HG03469 (cell line): ENCODE measurements at regions not wholly inside any gene's neighbourhood (a gene's known extent, or its start where the extent isn't known, plus 50 kb on each side); places are given as distances from the start of the nearest gene placed in this dataset.

Source experiments
- ATAC-seq: cut with Tn5 transposase; IDR thresholded peaks from one replicate; pipeline ENCODE4 v1.9.1; 2021; ENCODE audit warnings: mild to moderate bottlenecking, moderate library complexity, moderate number of reproducible peaks; ENCODE audit not compliant: unreplicated experiment

DNA sequence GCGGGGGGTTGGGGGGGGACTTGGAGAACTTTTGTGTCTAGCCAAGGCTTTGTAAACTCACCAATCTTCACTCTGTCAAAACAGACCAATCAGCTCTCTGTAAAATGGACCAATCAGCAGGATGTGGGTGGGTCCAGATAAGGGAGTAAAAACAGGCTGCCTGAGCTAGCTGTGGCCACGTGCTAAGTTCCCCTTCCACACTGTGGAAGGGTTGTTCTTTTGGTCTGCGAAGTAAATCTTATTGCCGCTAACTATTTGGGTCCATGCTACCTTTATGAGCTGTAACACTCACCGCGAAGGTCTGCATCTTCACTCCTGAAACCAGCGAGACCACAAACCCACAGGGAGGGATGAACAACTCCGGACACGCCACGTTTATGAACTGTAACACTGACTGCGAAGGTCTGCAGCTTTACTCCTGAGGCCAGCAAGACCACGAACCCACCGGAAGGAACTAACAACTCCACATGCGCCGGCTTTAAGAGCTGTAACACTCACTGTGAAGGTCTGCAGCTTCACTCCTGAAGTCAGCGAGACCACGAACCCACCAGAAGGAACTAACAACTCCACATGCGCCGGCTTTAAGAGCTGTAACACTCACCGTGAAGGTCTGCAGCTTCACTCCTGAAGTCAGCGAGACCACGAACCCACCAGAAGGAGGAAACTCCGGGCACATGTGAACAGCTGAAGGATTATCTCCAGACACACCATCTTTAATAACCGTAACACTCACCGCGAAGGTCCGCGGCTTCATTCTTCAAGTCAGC, 186.6 kb downstream of the ID4 start:
- ATAC-seq: peak; percentile 78

DNA sequence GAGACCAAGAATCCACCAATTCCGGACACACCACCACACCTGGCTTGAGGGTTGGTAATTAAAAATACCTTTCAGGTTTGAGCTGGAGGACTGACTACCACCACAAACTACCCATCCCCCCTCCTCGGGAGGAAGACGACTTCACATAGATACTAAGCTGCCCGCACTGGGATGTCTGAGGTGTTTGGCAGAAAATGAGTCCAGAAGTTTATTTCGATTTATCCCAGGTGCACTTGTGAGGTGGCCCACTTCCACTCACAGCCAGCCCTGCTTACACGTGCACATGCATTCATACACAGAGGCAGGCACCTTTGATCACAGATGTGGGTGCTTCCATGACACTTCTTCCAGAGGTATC, 187.1 kb downstream of the ID4 start:
- no peak for ATAC-seq

DNA sequence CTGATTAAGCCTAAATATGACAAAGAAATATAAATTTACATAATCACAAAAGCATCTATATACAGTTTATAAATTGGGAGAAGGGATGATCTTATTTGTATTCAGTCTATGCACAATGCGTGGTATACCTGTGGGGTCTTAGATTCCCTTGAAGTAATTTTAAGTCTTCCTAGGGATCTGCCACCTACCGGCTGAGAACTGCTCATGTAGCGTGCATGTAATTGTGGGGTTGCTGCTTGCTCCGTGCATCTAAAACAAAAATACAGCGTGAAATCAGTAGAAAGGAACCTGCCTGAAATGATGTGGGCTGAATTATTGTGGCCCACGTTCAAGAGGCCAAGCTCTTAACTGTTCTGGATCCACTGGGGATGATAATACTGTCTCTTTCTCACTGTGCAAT, 187.3 kb downstream of the MBOAT1 start:
- ATAC-seq: no peak

DNA sequence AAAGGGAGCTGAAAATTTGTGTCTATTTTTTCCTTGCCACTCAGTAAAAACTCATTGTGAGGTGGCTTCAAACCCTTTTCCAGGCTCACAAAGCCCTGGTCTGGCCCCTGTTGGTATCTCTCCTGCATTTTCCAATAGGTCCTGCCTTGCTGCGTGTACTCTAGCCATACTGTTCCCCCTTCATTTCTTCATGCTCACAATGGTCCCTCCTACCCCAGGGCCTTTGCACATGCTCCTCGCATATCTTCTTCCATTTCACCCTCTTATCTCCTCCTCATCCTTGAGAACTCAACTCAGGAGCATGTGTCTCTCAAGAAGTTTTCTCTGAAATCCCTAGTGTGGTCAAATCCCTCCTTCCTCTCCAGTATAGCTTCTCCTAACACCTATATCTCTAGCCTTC, 186.6 kb downstream of the MBOAT1 start:
- no peak for ATAC-seq

DNA sequence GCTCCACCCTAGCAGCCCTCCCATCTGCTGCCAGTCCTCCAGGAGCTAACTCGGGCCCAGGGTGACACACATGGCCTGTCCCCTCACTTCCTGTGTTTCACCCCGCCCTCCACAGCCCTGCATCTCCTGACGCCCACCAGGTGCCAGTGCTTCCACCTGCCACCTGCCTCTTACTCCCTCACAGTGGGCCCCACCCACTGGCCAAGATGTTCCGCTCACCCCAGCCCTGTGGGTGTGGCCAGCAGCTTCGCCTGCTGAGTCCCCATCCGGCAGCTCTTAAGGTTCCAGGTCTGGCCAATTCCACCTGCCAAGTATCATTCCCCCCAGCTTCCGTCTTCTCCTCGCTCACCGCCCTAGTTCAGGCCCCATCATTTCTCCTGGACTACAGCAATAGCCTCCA, 184.1 kb downstream of the MBOAT1 start:
- ATAC-seq: no peak

DNA sequence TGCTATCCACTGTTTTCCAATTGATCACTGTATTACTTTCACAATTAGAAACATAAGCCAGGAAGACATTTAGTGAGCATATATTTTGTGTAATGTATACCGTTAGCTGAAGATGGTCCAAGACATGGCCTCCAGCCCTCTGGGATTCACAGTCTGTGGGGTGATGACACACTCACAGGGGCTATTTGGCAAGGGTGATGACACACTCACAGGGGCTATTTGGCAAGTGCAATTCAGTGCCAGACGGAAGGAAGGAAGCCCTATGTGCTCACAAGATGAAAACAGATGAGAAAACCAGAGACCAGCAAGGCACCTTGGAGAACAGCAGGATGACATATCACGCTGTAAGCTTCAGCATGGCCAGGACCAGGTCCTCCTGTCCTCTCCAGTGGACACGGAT, 183.7 kb downstream of the MBOAT1 start:
- no peak for ATAC-seq

DNA sequence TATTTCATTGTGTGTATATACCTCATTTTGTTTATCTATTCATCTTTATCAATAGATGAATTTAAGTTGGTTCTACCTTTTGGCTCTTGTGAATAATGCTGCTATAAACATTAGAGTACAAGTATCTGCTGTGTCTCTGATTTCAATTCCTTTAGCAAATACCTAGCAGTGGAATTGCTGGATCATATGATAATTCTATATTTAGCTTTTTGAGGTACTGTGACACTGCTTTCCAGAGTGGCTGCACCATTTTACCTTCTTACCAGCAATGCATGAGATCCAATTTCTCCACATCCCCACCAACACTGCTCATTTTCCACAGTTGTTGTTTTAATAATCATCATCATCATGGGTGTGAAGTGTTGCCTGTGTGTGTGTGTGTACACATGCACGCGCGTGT, 182.3 kb downstream of the MBOAT1 start:
- no peak for ATAC-seq

DNA sequence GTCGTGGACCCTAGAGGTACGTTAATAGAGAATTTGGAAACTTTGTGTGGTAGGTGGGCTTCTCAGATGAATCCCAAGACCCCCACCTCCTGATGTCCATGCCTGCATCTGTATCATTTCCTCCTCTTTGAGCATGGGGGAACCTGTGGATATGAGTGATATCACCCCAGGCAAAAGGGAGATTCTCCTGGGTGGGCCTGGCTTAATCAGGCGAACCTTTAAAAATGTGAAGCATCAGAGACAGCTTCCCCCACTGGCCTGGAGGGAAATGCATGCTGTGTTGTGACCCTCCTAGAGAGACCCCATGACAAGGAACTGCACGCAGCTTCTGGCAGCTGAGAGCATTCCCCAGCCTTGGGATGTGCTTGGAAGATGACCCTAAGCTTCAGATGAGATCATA, 180.9 kb downstream of the MBOAT1 start:
- no peak for ATAC-seq

DNA sequence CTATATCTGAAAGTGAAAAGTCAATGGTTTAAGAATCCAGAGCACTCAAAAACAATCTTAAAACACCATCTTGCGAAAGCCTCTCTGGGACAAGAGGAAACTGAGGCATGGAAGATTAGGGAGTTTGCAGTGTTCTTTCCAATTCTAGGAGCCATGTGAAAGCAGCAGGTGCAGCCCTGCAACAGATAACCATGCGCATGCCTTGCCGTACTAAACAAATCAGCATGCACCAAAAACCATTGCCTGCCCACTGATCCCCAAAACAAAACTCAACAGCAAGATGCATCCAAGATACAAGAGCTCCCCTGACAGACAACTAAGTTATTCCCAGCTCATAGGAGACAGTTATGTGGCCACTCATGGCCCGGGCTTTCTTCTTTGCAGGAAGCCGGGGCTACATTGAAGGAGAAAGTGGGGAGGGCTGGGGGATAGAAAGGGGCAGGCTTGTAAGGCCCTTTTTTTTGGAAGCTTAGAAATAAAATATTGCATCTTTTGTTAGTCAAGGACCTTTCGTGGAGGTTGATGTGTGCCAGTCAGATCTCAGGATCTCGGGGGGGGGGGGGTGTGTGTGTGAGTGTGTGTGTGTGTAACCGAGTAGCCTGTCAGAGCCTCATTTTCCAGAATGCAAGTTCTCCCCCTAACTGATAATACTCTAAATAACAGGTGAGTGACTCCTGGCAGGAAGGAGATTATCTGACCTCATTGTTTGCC, 178.4 kb downstream of the MBOAT1 start:
- ATAC-seq: no peak

DNA sequence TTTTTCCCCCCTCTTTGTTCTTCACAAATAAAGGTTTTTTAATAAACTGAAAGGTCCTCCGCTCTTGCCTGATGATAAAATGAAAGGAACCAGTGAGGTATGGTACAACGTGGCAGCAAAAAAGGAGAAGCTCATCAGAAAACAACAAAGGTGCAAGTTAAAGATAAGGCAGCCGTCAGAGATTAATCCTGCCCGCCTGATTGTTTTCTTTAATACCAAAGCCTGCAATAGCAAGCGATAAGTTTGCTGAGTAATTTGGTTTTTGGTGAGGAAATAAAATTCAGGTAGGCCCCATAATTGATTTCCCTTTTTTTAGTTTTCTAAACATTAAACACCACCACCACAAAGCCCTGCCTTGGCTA, 177.9 kb downstream of the MBOAT1 start:
- no peak for ATAC-seq

DNA sequence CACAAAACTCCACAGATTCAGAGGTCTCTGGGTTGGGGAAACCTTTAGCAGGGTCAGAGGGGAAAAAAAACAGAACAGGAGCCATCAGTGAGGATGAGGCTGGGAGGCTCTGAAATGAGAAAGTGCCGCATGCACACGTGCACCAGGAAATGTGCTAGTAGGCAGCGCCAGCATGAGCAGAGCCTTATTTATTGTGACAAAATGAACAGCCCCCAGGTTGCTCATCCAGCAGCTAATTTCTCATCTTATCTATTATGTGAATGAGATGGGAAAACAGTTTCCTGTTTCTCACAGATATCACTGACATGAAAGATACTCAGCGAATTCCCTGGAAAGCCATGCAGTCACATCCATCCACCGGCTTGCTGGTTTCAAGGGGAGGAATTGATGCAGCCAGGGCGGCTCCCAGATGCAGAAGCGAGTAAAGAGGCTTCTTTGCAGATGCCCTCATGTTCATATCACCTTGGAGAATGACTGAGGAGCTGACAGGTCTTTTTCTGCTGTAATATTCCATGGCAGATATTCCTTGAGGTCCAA, 176.1 kb downstream of the MBOAT1 start:
- ATAC-seq: no peak

DNA sequence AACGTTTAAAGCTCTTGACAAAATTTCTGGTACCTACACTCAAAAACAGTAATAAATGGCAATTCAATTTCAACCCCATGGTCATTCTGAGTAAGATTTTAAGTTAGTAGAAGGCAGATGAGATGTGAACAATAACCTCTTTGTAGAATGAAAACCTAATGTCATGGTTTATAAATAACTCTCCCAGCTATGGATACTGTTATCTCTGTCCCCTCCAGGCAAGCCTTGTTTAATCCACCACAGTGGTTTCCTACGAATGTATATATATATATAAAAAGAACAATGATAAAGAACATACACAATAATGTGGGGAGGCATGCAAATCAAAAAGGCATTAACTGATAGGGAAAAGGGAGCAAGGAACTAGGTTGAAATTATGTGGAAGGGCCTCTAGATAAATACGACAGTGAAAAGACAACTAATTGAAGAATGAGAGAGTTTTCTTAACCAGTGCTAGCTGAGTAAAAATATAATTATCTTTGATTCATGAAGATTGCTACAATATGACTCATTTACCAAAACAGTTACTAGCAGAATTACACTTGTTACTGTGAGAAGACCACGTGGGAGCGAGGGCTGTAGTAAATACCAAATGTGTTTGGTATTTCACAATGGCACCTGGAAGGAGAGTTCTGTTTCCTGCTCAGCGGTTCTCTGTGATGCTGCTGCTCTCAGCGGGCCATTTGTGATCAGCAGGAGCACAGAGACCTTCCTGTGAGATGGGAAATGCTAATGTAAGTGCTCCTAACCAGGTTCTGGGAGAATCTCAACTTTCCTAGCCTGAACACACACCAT, 173.7 kb downstream of the MBOAT1 start:
- no peak for ATAC-seq

DNA sequence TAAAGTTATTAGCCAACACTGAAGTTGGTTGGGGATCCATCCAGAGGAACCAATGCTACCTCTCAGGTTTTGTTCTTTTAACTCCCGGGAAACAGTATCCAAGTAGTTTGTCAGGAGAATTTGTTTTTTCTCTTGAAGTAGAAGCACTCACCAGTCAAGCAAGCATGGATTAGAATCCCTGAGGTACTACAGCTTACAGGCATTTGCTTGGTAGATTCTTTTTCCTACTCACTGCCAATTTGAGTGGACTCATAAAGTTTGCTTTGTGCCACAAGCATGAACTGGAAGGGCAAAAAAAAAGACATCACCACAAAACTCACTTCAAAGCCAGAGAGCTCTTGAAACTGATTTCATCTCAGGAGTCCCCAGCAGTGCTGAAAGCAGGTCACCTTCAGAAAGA, 167.4 kb downstream of the MBOAT1 start:
- no peak for ATAC-seq
